HG02763 (cell line): ENCODE measurements at regions not wholly inside any gene's neighbourhood (a gene's known extent, or its start where the extent isn't known, plus 50 kb on each side); places are given as distances from the start of the nearest gene placed in this dataset.
A peak's percentile ranks its signal among the peaks of the same experiment; 100 is the strongest.

Source experiments
- ATAC-seq: cut with Tn5 transposase; IDR thresholded peaks from one replicate; pipeline ENCODE4 v1.9.1; 2021; ENCODE audit warnings: mild to moderate bottlenecking, moderate library complexity; ENCODE audit not compliant: unreplicated experiment

GRCh38 chr13:47008318-47008717 lies 111.5 kb upstream of the HTR2A start:
- ATAC-seq, result no peak

- ATAC-seq, result no peak
Measured at GRCh38 chr13:47005756-47006414, 109.0 kb upstream of the HTR2A start.

GRCh38 chr13:47004540-47004939 lies 107.7 kb upstream of the HTR2A start:
- no peak for ATAC-seq

- no peak for ATAC-seq
Measured at GRCh38 chr13:47004027-47004426, 107.2 kb upstream of the HTR2A start.

GRCh38 chr13:47000165-47000564 lies 103.3 kb upstream of the HTR2A start:
- no peak for ATAC-seq

- no peak for ATAC-seq
Measured at GRCh38 chr13:46996316-46997030, 99.6 kb upstream of the HTR2A start.

- peak; percentile 89 for ATAC-seq
Measured at GRCh38 chr13:46995874-46996273, 99.0 kb upstream of the HTR2A start.

- ATAC-seq, result no peak
Measured at GRCh38 chr13:46994492-46994891, 97.6 kb upstream of the HTR2A start.

- ATAC-seq, result peak; percentile 47
Measured at GRCh38 chr13:46992383-46992952, 95.6 kb upstream of the HTR2A start.

GRCh38 chr13:46983881-46984280 lies 87.0 kb upstream of the HTR2A start:
- ATAC-seq, result peak; percentile 73

GRCh38 chr13:46982856-46983582 lies 86.2 kb upstream of the HTR2A start:
- peak; percentile 93 for ATAC-seq

GRCh38 chr13:46975173-46975572 lies 78.3 kb upstream of the HTR2A start:
- ATAC-seq, result no peak

GRCh38 chr13:46968450-46968849 lies 71.6 kb upstream of the HTR2A start:
- no peak for ATAC-seq

GRCh38 chr13:46964789-46965527 lies 68.1 kb upstream of the HTR2A start:
- no peak for ATAC-seq

- no peak for ATAC-seq
Measured at GRCh38 chr13:46963904-46964303, 67.1 kb upstream of the HTR2A start.

- no peak for ATAC-seq
Measured at GRCh38 chr13:46962281-46962941, 65.6 kb upstream of the HTR2A start.

- ATAC-seq, result peak; percentile 94
Measured at GRCh38 chr13:46961719-46962118, 64.9 kb upstream of the HTR2A start.

GRCh38 chr13:46953941-46954340 lies 57.1 kb upstream of the HTR2A start:
- no peak for ATAC-seq

GRCh38 chr13:46953331-46953730 lies 56.5 kb upstream of the HTR2A start:
- no peak for ATAC-seq

GRCh38 chr13:46951516-46951915 lies 54.7 kb upstream of the HTR2A start:
- no peak for ATAC-seq
